Keratinocyte (primary cell): ENCODE measurements at regions not wholly inside any gene's neighbourhood (a gene's known extent, or its start where the extent isn't known, plus 50 kb on each side); places are given as distances from the start of the nearest gene placed in this dataset.

Experiments
- DNase-seq: peaks from one replicate; pipeline ENCODE4 v3.0.0-alpha.2; 2011; ENCODE audit warnings: low read depth, missing footprints, low spot score
- FAIRE-seq: peaks from 2 replicates; lab custom pipeline; 2011; peaks lifted over from hg19 to GRCh38; lab: Jason Lieb, UNC
- H2AFZ ChIP-seq: 2 replicates; pipeline ENCODE4 v1.6.0; 2012; ENCODE audit warnings: low read length, control low read depth, inconsistent platforms; ENCODE audit not compliant: control insufficient read depth
- H3K27ac ChIP-seq: 2 replicates; pipeline ENCODE4 v1.5.1; 2011; ENCODE audit warnings: low read length; ENCODE audit not compliant: control insufficient read depth, insufficient read depth
- H3K27me3 ChIP-seq: 3 replicates; pipeline ENCODE4 v1.6.0; 2011; ENCODE audit warnings: low read length; ENCODE audit not compliant: control insufficient read depth, insufficient read depth; ENCODE audit errors: extremely low read depth
- H3K36me3 ChIP-seq, 2 experiments: 2 replicates in 1 of 2; 3 replicates in 1 of 2; pipeline ENCODE4 v1.5.1; 2011; ENCODE audit warnings: low read length in 2 of 2, mild to moderate bottlenecking in 1 of 2; ENCODE audit not compliant: control insufficient read depth in 2 of 2, insufficient read depth in 2 of 2; ENCODE audit errors: extremely low read depth in 1 of 2
- H3K4me1 ChIP-seq: 3 replicates; pipeline ENCODE4 v1.5.1; 2011; ENCODE audit warnings: low read length; ENCODE audit not compliant: control insufficient read depth, insufficient read depth; ENCODE audit errors: extremely low read depth
- H3K4me2 ChIP-seq: 3 replicates; pipeline ENCODE4 v1.6.0; 2011; ENCODE audit warnings: low read depth, low read length; ENCODE audit not compliant: control insufficient read depth, insufficient read depth; ENCODE audit errors: extremely low read depth
- H3K4me3 ChIP-seq, 3 experiments: fragments of 200-600 bp in 1 of 3; sonication (generic) in 1 of 3; 2 replicates in 2 of 3; 3 replicates in 1 of 3; pipeline ENCODE4 v1.5.1; 2011 to 2016; ENCODE audit warnings: low read length in 3 of 3, mild to moderate bottlenecking in 3 of 3, control low read depth in 2 of 3, inconsistent platforms in 1 of 3, low read depth in 1 of 3, mixed read lengths in 1 of 3, mixed run types in 1 of 3, moderate library complexity in 1 of 3; ENCODE audit not compliant: control insufficient read depth in 2 of 3, insufficient read depth in 2 of 3; ENCODE audit errors: extremely low read depth in 1 of 3
- H3K79me2 ChIP-seq: 2 replicates; pipeline ENCODE4 v1.6.0; 2012; ENCODE audit warnings: low read length; ENCODE audit not compliant: control insufficient read depth, insufficient read depth
- H3K9ac ChIP-seq: 3 replicates; pipeline ENCODE4 v1.6.0; 2011; ENCODE audit warnings: low read length; ENCODE audit not compliant: control insufficient read depth, insufficient read depth; ENCODE audit errors: extremely low read depth
- H3K9me1 ChIP-seq: 3 replicates; pipeline ENCODE4 v1.6.0; 2011; ENCODE audit warnings: low read length; ENCODE audit not compliant: control insufficient read depth, insufficient read depth; ENCODE audit errors: extremely low read depth
- H3K9me3 ChIP-seq: 2 replicates; pipeline ENCODE4 v1.5.1; 2012; ENCODE audit warnings: low read depth, low read length; ENCODE audit not compliant: control insufficient read depth
- H4K20me1 ChIP-seq: 3 replicates; pipeline ENCODE4 v1.6.0; 2011; ENCODE audit warnings: low read length; ENCODE audit not compliant: control insufficient read depth, insufficient read depth; ENCODE audit errors: extremely low read depth
- CTCF ChIP-seq, 3 experiments: IDR thresholded peaks in 1 of 3; conservative IDR thresholded peaks in 1 of 3; optimal IDR thresholded peaks in 1 of 3; 2 replicates in 2 of 3; 3 replicates in 1 of 3; pipeline versions ENCODE3 to v1.5.1; 2011; ENCODE audit warnings: low read length in 3 of 3, mild to moderate bottlenecking in 3 of 3, moderate library complexity in 2 of 3, control low read depth in 1 of 3, inconsistent platforms in 1 of 3; ENCODE audit not compliant: insufficient read depth in 2 of 3; ENCODE audit errors: extremely low read depth in 1 of 3
- EZH2 ChIP-seq: IDR thresholded peaks from one replicate; pipeline ENCODE4 v1.6.1; 2012; ENCODE audit warnings: inconsistent platforms, mild to moderate bottlenecking, low read length, moderate library complexity
- dilution Hi-C: fragments of 300-500 bp; cut with MboI; formaldehyde crosslinking; loops from one replicate; pipeline ENCODE4 v1.7.0; 2020; ENCODE audit warnings: low sequenced_read_pairs; ENCODE audit not compliant: extremely low pct_ligation_motif_present

- Histone ChIP-seq H3K36me3 (no peaks in the 10 kb centered on the region), H2AFZ (no peak overlapping the region), H4K20me1 (no peaks in the 10 kb centered on the region), H3K27me3 (no peaks in the 10 kb centered on the region), H3K4me1 (peaks cover 19% of the 10 kb centered on the region), H3K9me3 (no peaks in the 10 kb centered on the region), H3K79me2 (no peaks in the 10 kb centered on the region), H3K9me1 (no peaks in the 10 kb centered on the region), H3K9ac (no peak overlapping the region), H3K4me2 (peak overlapping the region; percentile 51), H3K4me3 (no peak overlapping the region), H3K27ac (peak overlapping the region; percentile 36)
- FAIRE-seq = peak; percentile 80
- dilution Hi-C loops = no loop called here
- TF ChIP-seq CTCF (optimal IDR thresholded peaks at IDR 0.05 in 1 of 3, IDR thresholded peaks at IDR 0.05 in 1 of 3, conservative IDR thresholded peaks at IDR 0.05 in 1 of 3; ENCODE audit: extremely low read depth in 1 of 3, insufficient read depth in 2 of 3, low read length in 3 of 3) (no peak), EZH2 (no peak)
- peak; percentile 9 for DNase-seq
Observed at GRCh38 chr2:220353897-220354296, 726.5 kb downstream of the SLC4A3 start.

- DNase-seq (no peak), FAIRE-seq (peak; percentile 59)
- Histone ChIP-seq H4K20me1 (no peaks in the 10 kb centered on the region), H3K36me3 (no peaks in the 10 kb centered on the region), H3K4me1 (peaks cover 19% of the 10 kb centered on the region), H3K27me3 (no peaks in the 10 kb centered on the region), H3K9me1 (no peaks in the 10 kb centered on the region), H2AFZ (no peak overlapping the region), H3K9me3 (no peaks in the 10 kb centered on the region), H3K4me3 (no peak overlapping the region), H3K4me2 (no peak overlapping the region), H3K9ac (no peak overlapping the region), H3K79me2 (no peaks in the 10 kb centered on the region), H3K27ac (no peak overlapping the region)
- TF ChIP-seq EZH2 (no peak), CTCF (optimal IDR thresholded peaks at IDR 0.05 in 1 of 3, IDR thresholded peaks at IDR 0.05 in 1 of 3, conservative IDR thresholded peaks at IDR 0.05 in 1 of 3; ENCODE audit: extremely low read depth in 1 of 3, insufficient read depth in 2 of 3, low read length in 3 of 3) (no peak)
- dilution Hi-C loops = no loop called here
Observed at GRCh38 chr2:220356076-220356475, 728.6 kb downstream of the SLC4A3 start.
